ENCODE measurements at regions not wholly inside any gene's neighbourhood (a gene's known extent, or its start where the extent isn't known, plus 50 kb on each side); places are given as distances from the start of the nearest gene placed in this dataset.
"Not testable (repeated sequence)": the region's sequence is repeated elsewhere in the genome, so short reads cannot be mapped to it uniquely, and the experiment has no call there.

GRCh38 chr2:226093364-226093763 lies 693.9 kb downstream of the NYAP2 start:
- no peak for DNase-seq (ENCODE audit: low read depth, low spot score)

- DNase-seq (ENCODE audit: low read depth, low spot score), result no peak
Measured at GRCh38 chr2:226088366-226088674, 688.8 kb downstream of the NYAP2 start.

GRCh38 chr2:226087505-226088365 lies 688.2 kb downstream of the NYAP2 start:
- no peak for DNase-seq (ENCODE audit: low read depth, low spot score)

- no peak for DNase-seq (ENCODE audit: low read depth, low spot score)
Measured at GRCh38 chr2:226087051-226087450, 687.5 kb downstream of the NYAP2 start.

- DNase-seq (ENCODE audit: low read depth, low spot score), result no peak
Measured at GRCh38 chr2:226086190-226086589, 686.7 kb downstream of the NYAP2 start.

GRCh38 chr2:226085425-226085824 lies 685.9 kb downstream of the NYAP2 start:
- DNase-seq (ENCODE audit: low read depth, low spot score), result not testable (repeated sequence)

- no peak for DNase-seq (ENCODE audit: low read depth, low spot score)
Measured at GRCh38 chr2:226080334-226080733, 680.8 kb downstream of the NYAP2 start.

- DNase-seq (ENCODE audit: low read depth, low spot score), result no peak
Measured at GRCh38 chr2:226079671-226080181, 680.2 kb downstream of the NYAP2 start.

GRCh38 chr2:226079196-226079595 lies 679.7 kb downstream of the NYAP2 start:
- DNase-seq (ENCODE audit: low read depth, low spot score), result no peak

GRCh38 chr2:226078666-226079065 lies 679.2 kb downstream of the NYAP2 start:
- DNase-seq (ENCODE audit: low read depth, low spot score), result no peak

- no peak for DNase-seq (ENCODE audit: low read depth, low spot score)
Measured at GRCh38 chr2:226077841-226078240, 678.3 kb downstream of the NYAP2 start.

- no peak for DNase-seq (ENCODE audit: low read depth, low spot score)
Measured at GRCh38 chr2:226077031-226077430, 677.5 kb downstream of the NYAP2 start.

- no peak for DNase-seq (ENCODE audit: low read depth, low spot score)
Measured at GRCh38 chr2:226076529-226076928, 677.0 kb downstream of the NYAP2 start.

- no peak for DNase-seq (ENCODE audit: low read depth, low spot score)
Measured at GRCh38 chr2:226074391-226074790, 674.9 kb downstream of the NYAP2 start.

GRCh38 chr2:226073496-226074160 lies 674.1 kb downstream of the NYAP2 start:
- no peak for DNase-seq (ENCODE audit: low read depth, low spot score)

- no peak for DNase-seq (ENCODE audit: low read depth, low spot score)
Measured at GRCh38 chr2:226066873-226067272, 667.4 kb downstream of the NYAP2 start.

- no peak for DNase-seq (ENCODE audit: low read depth, low spot score)
Measured at GRCh38 chr2:226066391-226066790, 666.9 kb downstream of the NYAP2 start.

GRCh38 chr2:226064932-226065570 lies 665.5 kb downstream of the NYAP2 start:
- DNase-seq (ENCODE audit: low read depth, low spot score), result no peak

GRCh38 chr2:226063704-226064440 lies 664.4 kb downstream of the NYAP2 start:
- DNase-seq (ENCODE audit: low read depth, low spot score), result no peak

GRCh38 chr2:226059961-226060627 lies 660.6 kb downstream of the NYAP2 start:
- DNase-seq (ENCODE audit: low read depth, low spot score), result no peak

- DNase-seq (ENCODE audit: low read depth, low spot score), result no peak
Measured at GRCh38 chr2:226057914-226058313, 658.4 kb downstream of the NYAP2 start.

Data from iPS DF 19.7 (cell line).